CD4-positive, alpha-beta T cell (primary cell): ENCODE measurements at regions not wholly inside any gene's neighbourhood (a gene's known extent, or its start where the extent isn't known, plus 50 kb on each side); places are given as distances from the start of the nearest gene placed in this dataset.

Experiments
- ATAC-seq: fragments of 200-7000 bp; cut with Tn5 transposase; one replicate; pipeline ENCODE4 v1.10.0; 2022; ENCODE audit warnings: mild to moderate bottlenecking; ENCODE audit not compliant: poor library complexity
- CTCF ChIA-PET: fragments of 350-600 bp; sonication (Branson Sonifier 250); formaldehyde crosslinking; loops from one replicate; lab custom pipeline; 2021; ENCODE audit warnings: antibody characterized with exemption, inconsistent platforms; lab: Charles Lee
- POLR2A ChIA-PET: fragments of 350-600 bp; sonication (Branson Sonifier 250); formaldehyde crosslinking; loops from one replicate; lab custom pipeline; 2021; ENCODE audit warnings: antibody characterized with exemption, inconsistent platforms; lab: Charles Lee
- DNase-seq, 14 experiments: peaks; one replicate each; pipeline ENCODE4 v3.0.0-alpha.2; 2013 to 2020; ENCODE audit warnings: mixed read lengths in 2 of 14
- H3K27ac ChIP-seq, 2 donors: one replicate each; pipeline versions ENCODE4 v1.5.1 to v1.7.0; 2013; ENCODE audit warnings: low read length in 2 of 2, low read depth in 1 of 2, mild to moderate bottlenecking in 1 of 2
- H3K27me3 ChIP-seq, 2 experiments: 1 replicate in 1 of 2; 2 replicates in 1 of 2; pipeline versions ENCODE4 v1.6.1 to v1.7.0; 2013; ENCODE audit warnings: low read length in 2 of 2, control low read depth in 1 of 2, mild to moderate bottlenecking in 1 of 2, moderate library complexity in 1 of 2; ENCODE audit not compliant: insufficient read depth in 2 of 2, control insufficient read depth in 1 of 2
- H3K36me3 ChIP-seq: one replicate; pipeline ENCODE4 v1.6.1; 2013; ENCODE audit warnings: low read length, control low read depth; ENCODE audit not compliant: insufficient read depth
- H3K4me1 ChIP-seq: one replicate; pipeline ENCODE4 v1.6.1; 2013; ENCODE audit warnings: low read length, control low read depth; ENCODE audit not compliant: insufficient read depth
- H3K4me3 ChIP-seq: one replicate; pipeline ENCODE4 v1.5.1; 2013; ENCODE audit warnings: mild to moderate bottlenecking, low read length, moderate library complexity
- H3K9me3 ChIP-seq, 2 experiments: 1 replicate in 1 of 2; 2 replicates in 1 of 2; pipeline versions ENCODE4 v1.6.1 to v1.7.0; 2013; ENCODE audit warnings: low read length in 2 of 2, mild to moderate bottlenecking in 2 of 2, control low read depth in 1 of 2, moderate library complexity in 1 of 2; ENCODE audit not compliant: control insufficient read depth in 1 of 2, insufficient read depth in 1 of 2
- H3K27ac Mint-ChIP-seq: one replicate; pipeline ENCODE4 v1.8.0; 2020; ENCODE audit warnings: mixed read lengths
- H3K27me3 Mint-ChIP-seq: one replicate; pipeline ENCODE4 v1.8.0; 2021; ENCODE audit warnings: mixed read lengths
- H3K36me3 Mint-ChIP-seq: one replicate; pipeline ENCODE4 v1.8.0; 2021; ENCODE audit warnings: low read depth, mixed read lengths
- H3K4me1 Mint-ChIP-seq: one replicate; pipeline ENCODE4 v1.8.0; 2021; ENCODE audit warnings: low read depth, mixed read lengths
- H3K4me3 Mint-ChIP-seq: one replicate; pipeline ENCODE4 v1.8.0; 2020; ENCODE audit warnings: mild to moderate bottlenecking, mixed read lengths
- H3K9me3 Mint-ChIP-seq: one replicate; pipeline ENCODE4 v1.8.0; 2020; ENCODE audit warnings: mixed read lengths
- CTCF ChIP-seq: fragments of 200-600 bp; IDR thresholded peaks from one replicate; pipeline ENCODE4 v1.8.0; 2022; ENCODE audit warnings: antibody characterized with exemption, mild to moderate bottlenecking
- intact Hi-C, 2 experiments: fragments of 100-400 bp; cut with DNase I in 1 of 2; cut with micrococcal nuclease in 1 of 2; formaldehyde crosslinking; loops; one replicate each; pipeline versions ENCODE4 v1.15.1 to v1.9.0; 2023 to 2025; cut with DNase I, micrococcal nuclease

GRCh38 chr4:86441175-86441936 lies 81.5 kb upstream of the MAPK10 start:
- Histone ChIP-seq H3K36me3 (no peaks in the 10 kb centered on the region), H3K27ac (no peak overlapping the region), H3K9me3 (no peaks in the 10 kb centered on the region), H3K4me3 (no peak overlapping the region), H3K27me3 (peaks cover 0 to 7% of the 10 kb centered on the region in 2 experiments), H3K4me1 (no peaks in the 10 kb centered on the region)
- DNase-seq: no peak
- Mint-ChIP-seq H3K9me3 (no peaks in the 10 kb centered on the region), H3K4me1 (no peaks in the 10 kb centered on the region), H3K27ac (no peak overlapping the region), H3K4me3 (no peak overlapping the region), H3K27me3 (peaks cover 10% of the 10 kb centered on the region), H3K36me3 (no peaks in the 10 kb centered on the region)
- intact Hi-C loops: no loop called here
- CTCF ChIA-PET: no interaction called here
- TF ChIP-seq CTCF: no peak
- no peak for ATAC-seq
- POLR2A ChIA-PET: interaction anchor here (0.6 kb wide), 1 partner anchor 297 kb away, joined by 3 read pairs; no protein-coding TSS in a partner anchor

- no peak overlapping the region for H3K27ac ChIP-seq
- no peaks in the 10 kb centered on the region for H3K36me3 ChIP-seq
- TF ChIP-seq CTCF: no peak
- Mint-ChIP-seq H3K4me3 (no peak overlapping the region), H3K27ac (no peak overlapping the region), H3K27me3 (peaks cover 10% of the 10 kb centered on the region), H3K4me1 (no peaks in the 10 kb centered on the region), H3K36me3 (no peaks in the 10 kb centered on the region), H3K9me3 (no peaks in the 10 kb centered on the region)
- ChIA-PET CTCF (no interaction called here), POLR2A (no interaction called here)
- intact Hi-C loops: no loop called here
- H3K27me3 ChIP-seq: peaks cover 0 to 7% of the 10 kb centered on the region in 2 experiments
- H3K4me3 ChIP-seq: no peak overlapping the region
- DNase-seq: no peak
- H3K4me1 ChIP-seq: no peaks in the 10 kb centered on the region
- no peaks in the 10 kb centered on the region for H3K9me3 ChIP-seq
- no peak for ATAC-seq
Observed at GRCh38 chr4:86442881-86443280, 83.0 kb upstream of the MAPK10 start.

DNA sequence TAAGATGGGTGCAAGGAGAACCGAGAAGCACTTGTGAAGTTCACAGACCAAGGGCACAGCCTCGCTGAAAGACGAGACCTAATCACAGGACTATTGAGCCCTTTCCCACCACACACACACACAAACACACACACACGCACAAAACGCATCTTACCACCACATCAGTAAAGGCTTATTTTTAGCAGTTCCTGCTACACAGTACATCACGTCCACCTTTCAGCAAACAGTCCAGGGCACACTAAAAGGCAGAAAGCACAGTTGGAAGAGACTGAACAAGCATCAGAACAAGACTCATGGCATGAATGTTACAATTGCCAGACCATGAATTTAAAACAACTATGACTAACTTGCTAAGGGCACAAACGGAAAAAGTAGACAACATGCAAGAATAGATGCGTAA lies 83.6 kb upstream of the MAPK10 start:
- no peak for TF ChIP-seq CTCF
- H3K27me3 Mint-ChIP-seq: peaks cover 10% of the 10 kb centered on the region
- H3K27ac Mint-ChIP-seq: no peak overlapping the region
- H3K36me3 ChIP-seq: no peaks in the 10 kb centered on the region
- H3K27ac ChIP-seq: no peak overlapping the region
- H3K4me3 Mint-ChIP-seq: no peak overlapping the region
- H3K4me1 ChIP-seq: no peaks in the 10 kb centered on the region
- H3K27me3 ChIP-seq: peaks cover 0 to 7% of the 10 kb centered on the region in 2 experiments
- ChIA-PET POLR2A (no interaction called here), CTCF (no interaction called here)
- DNase-seq: no peak
- no peak for ATAC-seq
- no peaks in the 10 kb centered on the region for H3K4me1 Mint-ChIP-seq
- no peaks in the 10 kb centered on the region for H3K36me3 Mint-ChIP-seq
- H3K9me3 ChIP-seq: no peaks in the 10 kb centered on the region
- no peak overlapping the region for H3K4me3 ChIP-seq
- intact Hi-C loops: no loop called here
- H3K9me3 Mint-ChIP-seq: no peaks in the 10 kb centered on the region
